H1 (cell line): ENCODE measurements at regions not wholly inside any gene's neighbourhood (a gene's known extent, or its start where the extent isn't known, plus 50 kb on each side); places are given as distances from the start of the nearest gene placed in this dataset.

ENCODE experiments used
- CTCF ChIA-PET: fragments of 300-600 bp; sonication (Branson Sonifier 250); formaldehyde crosslinking; loops from one replicate; lab custom pipeline; 2021; ENCODE audit not compliant: partially characterized antibody; lab: Charles Lee
- POLR2A ChIA-PET: fragments of 300-600 bp; sonication (Branson Sonifier 250); formaldehyde crosslinking; loops from one replicate; lab custom pipeline; 2021; ENCODE audit warnings: inconsistent platforms; ENCODE audit not compliant: partially characterized antibody; lab: Charles Lee
- DNase-seq, 2 experiments: peaks; one replicate each; pipeline versions ENCODE4 v3.0.0 to v3.0.0-alpha.2; 2010 to 2022; ENCODE audit warnings: low spot score in 2 of 2, low read depth in 1 of 2, mixed read lengths in 1 of 2
- FAIRE-seq: peaks from 2 replicates; lab custom pipeline; 2011; peaks lifted over from hg19 to GRCh38; lab: Jason Lieb, UNC
- H2AFZ ChIP-seq: 2 replicates; pipeline ENCODE4 v1.8.1; 2012; ENCODE audit warnings: low read length, inconsistent platforms
- H2AK5ac ChIP-seq: 2 replicates; pipeline ENCODE4 v1.6.1; 2013; ENCODE audit warnings: low read depth, low read length
- H2BK120ac ChIP-seq: replicated peaks from 2 replicates; pipeline ENCODE3; 2013; ENCODE audit warnings: low read depth, low read length, inconsistent platforms
- H2BK12ac ChIP-seq: 2 replicates; pipeline ENCODE4 v1.6.1; 2013; ENCODE audit warnings: low read depth, low read length
- H2BK15ac ChIP-seq: 2 replicates; pipeline ENCODE4 v1.6.1; 2013; ENCODE audit warnings: low read length
- H2BK20ac ChIP-seq: 2 replicates; pipeline ENCODE4 v1.6.1; 2013; ENCODE audit warnings: low read length
- H2BK5ac ChIP-seq: 2 replicates; pipeline ENCODE4 v1.6.1; 2013; ENCODE audit warnings: low read depth, low read length
- H3K14ac ChIP-seq: 2 replicates; pipeline ENCODE4 v1.6.1; 2013; ENCODE audit warnings: inconsistent platforms; ENCODE audit not compliant: insufficient read length
- H3K18ac ChIP-seq: 2 replicates; pipeline ENCODE4 v1.6.1; 2013; ENCODE audit warnings: low read length; ENCODE audit errors: extremely low read depth
- H3K23ac ChIP-seq: 2 replicates; pipeline ENCODE4 v1.6.1; 2013; ENCODE audit warnings: inconsistent platforms; ENCODE audit not compliant: insufficient read length
- H3K23me2 ChIP-seq: 2 replicates; pipeline ENCODE4 v1.6.1; 2013; ENCODE audit warnings: low read depth, low read length
- H3K27ac ChIP-seq: 2 replicates; pipeline ENCODE4 v1.6.1; 2011; ENCODE audit warnings: low read depth, low read length, inconsistent platforms
- H3K27me3 ChIP-seq, 4 experiments: replicated peaks in 1 of 4; 1 replicate in 1 of 4; 2 replicates in 3 of 4; pipeline versions ENCODE4 v1.6.1 to v1.8.1; 2011 to 2013; ENCODE audit warnings: low read length in 3 of 4, mild to moderate bottlenecking in 3 of 4, inconsistent platforms in 2 of 4, mixed read lengths in 2 of 4, moderate library complexity in 1 of 4; ENCODE audit not compliant: control insufficient read depth in 3 of 4, insufficient read depth in 3 of 4; ENCODE audit errors: extremely low read depth in 1 of 4
- H3K36me3 ChIP-seq, 4 experiments: 2 replicates each; pipeline versions ENCODE4 v1.6.1 to v1.8.1; 2011 to 2013; ENCODE audit warnings: mild to moderate bottlenecking in 4 of 4, low read length in 3 of 4, moderate library complexity in 2 of 4, control low read depth in 1 of 4, inconsistent platforms in 1 of 4; ENCODE audit not compliant: insufficient read depth in 4 of 4, control insufficient read depth in 2 of 4
- H3K4ac ChIP-seq: replicated peaks from 2 replicates; pipeline ENCODE3; 2013; ENCODE audit warnings: low read length, low read depth, mixed read lengths, inconsistent platforms; ENCODE audit not compliant: insufficient read length
- H3K4me1 ChIP-seq, 4 experiments: replicated peaks in 1 of 4; 1 replicate in 1 of 4; 2 replicates in 3 of 4; pipeline versions ENCODE4 v1.6.1 to v1.8.1; 2011 to 2013; ENCODE audit warnings: low read length in 3 of 4, inconsistent platforms in 2 of 4, mixed read lengths in 1 of 4; ENCODE audit not compliant: insufficient read depth in 4 of 4, control insufficient read depth in 3 of 4
- H3K4me2 ChIP-seq, 2 experiments: 2 replicates each; pipeline versions ENCODE4 v1.6.1 to v1.8.1; 2011 to 2013; ENCODE audit warnings: low read depth in 2 of 2, low read length in 2 of 2, control low read depth in 1 of 2, inconsistent platforms in 1 of 2, mild to moderate bottlenecking in 1 of 2; ENCODE audit not compliant: insufficient read depth in 1 of 2
- H3K4me3 ChIP-seq, 4 experiments: fragments of 200-600, 300-600 bp in 1 of 4; sonication (generic), shearing (Covaris generic), sonication (Bioruptor Twin) in 1 of 4; 2 replicates each; pipeline versions ENCODE4 v1.5.1 to v1.8.1; 2011 to 2016; ENCODE audit warnings: low read length in 4 of 4, low read depth in 3 of 4, control low read depth in 2 of 4, inconsistent platforms in 2 of 4, mild to moderate bottlenecking in 2 of 4, mixed read lengths in 1 of 4, moderate library complexity in 1 of 4; ENCODE audit not compliant: insufficient read depth in 2 of 4; ENCODE audit errors: extremely low read depth in 1 of 4
- H3K56ac ChIP-seq: replicated peaks from 2 replicates; pipeline ENCODE3; 2013; ENCODE audit warnings: low read depth, mild to moderate bottlenecking, mixed read lengths, low read length, inconsistent platforms; ENCODE audit not compliant: insufficient read length
- H3K79me1 ChIP-seq: 2 replicates; pipeline ENCODE4 v1.6.1; 2013; ENCODE audit warnings: low read depth, low read length, control low read depth
- H3K79me2 ChIP-seq, 2 experiments: 2 replicates each; pipeline versions ENCODE4 v1.6.1 to v1.8.1; 2012 to 2013; ENCODE audit warnings: low read length in 2 of 2, mild to moderate bottlenecking in 2 of 2, inconsistent platforms in 1 of 2; ENCODE audit not compliant: insufficient read depth in 2 of 2, control insufficient read depth in 1 of 2
- H3K9ac ChIP-seq, 4 experiments: replicated peaks in 1 of 4; 1 replicate in 1 of 4; 2 replicates in 3 of 4; pipeline versions ENCODE4 v1.6.1 to v1.8.1; 2011 to 2013; ENCODE audit warnings: low read depth in 3 of 4, low read length in 3 of 4, control low read depth in 2 of 4, mild to moderate bottlenecking in 2 of 4, moderate library complexity in 2 of 4, inconsistent platforms in 1 of 4; ENCODE audit errors: extremely low read depth in 1 of 4
- H3K9me3 ChIP-seq, 2 experiments: 2 replicates each; pipeline versions ENCODE4 v1.6.1 to v1.8.1; 2012 to 2013; ENCODE audit warnings: mild to moderate bottlenecking in 2 of 2, moderate library complexity in 2 of 2, control low read depth in 1 of 2, inconsistent platforms in 1 of 2, low read depth in 1 of 2, low read length in 1 of 2, mixed read lengths in 1 of 2; ENCODE audit not compliant: insufficient read depth in 2 of 2
- H4K20me1 ChIP-seq, 2 experiments: replicated peaks in 1 of 2; 2 replicates each; pipeline versions ENCODE3 to v1.8.1; 2011 to 2013; ENCODE audit warnings: inconsistent platforms in 2 of 2, low read length in 2 of 2, mild to moderate bottlenecking in 1 of 2; ENCODE audit not compliant: insufficient read depth in 2 of 2, control insufficient read depth in 1 of 2
- H4K5ac ChIP-seq: 2 replicates; pipeline ENCODE4 v1.6.1; 2013; ENCODE audit warnings: low read length, low read depth, mixed read lengths, inconsistent platforms; ENCODE audit not compliant: insufficient read length
- H4K8ac ChIP-seq: 2 replicates; pipeline ENCODE4 v1.8.0; 2013; ENCODE audit warnings: mild to moderate bottlenecking, moderate library complexity, low read length, inconsistent platforms; ENCODE audit not compliant: insufficient read depth; ENCODE audit errors: extremely low read depth
- H4K91ac ChIP-seq: replicated peaks from 2 replicates; pipeline ENCODE3; 2013; ENCODE audit warnings: low read length, mixed read lengths, inconsistent platforms; ENCODE audit not compliant: insufficient read length
- CHD1 ChIP-seq: IDR thresholded peaks from 2 replicates; pipeline ENCODE4 v1.6.1; 2012; ENCODE audit warnings: low read depth, low read length, improper control_type of control experiment
- CTBP2 ChIP-seq: IDR thresholded peaks from 2 replicates; pipeline ENCODE4 v1.7.0; 2011; ENCODE audit warnings: borderline replicate concordance, mild to moderate bottlenecking, moderate library complexity, mixed read lengths, low read length; ENCODE audit not compliant: insufficient read depth, insufficient read length
- EGR1 ChIP-seq: IDR thresholded peaks from 2 replicates; pipeline ENCODE4 v1.6.1; 2011; ENCODE audit warnings: low read depth, low read length, borderline replicate concordance
- GTF2F1 ChIP-seq: IDR thresholded peaks from 2 replicates; pipeline ENCODE4 v1.6.1; 2012; ENCODE audit warnings: low read depth, low read length, improper control_type of control experiment, borderline replicate concordance
- RFX5 ChIP-seq: IDR thresholded peaks from 2 replicates; pipeline ENCODE4 v1.6.1; 2011; ENCODE audit warnings: low read depth, low read length, improper control_type of control experiment, borderline replicate concordance
- SIRT6 ChIP-seq: IDR thresholded peaks from one replicate; pipeline ENCODE4 v1.7.1; 2012; ENCODE audit warnings: low read length, inconsistent platforms
- SUZ12 ChIP-seq: fragments of 200-600 bp; sonication (generic); IDR thresholded peaks from 2 replicates; pipeline ENCODE4 v1.6.1; 2012; ENCODE audit warnings: mild to moderate bottlenecking, inconsistent platforms, low read length, moderate library complexity, mixed read lengths
- YY1 ChIP-seq: IDR thresholded peaks from 2 replicates; pipeline ENCODE4 v1.6.1; 2011; ENCODE audit warnings: low read depth, mild to moderate bottlenecking, low read length
- WGBS, 2 experiments: shearing (Covaris generic) in 1 of 2; methylation state at CpG; one replicate each; pipeline versions ENCODE4 v1.1.6 to v1.1.7; 2013 to 2015; ENCODE audit warnings: low lambda C conversion rate in 2 of 2, mixed read lengths in 2 of 2, inconsistent platforms in 1 of 2, low coverage in 1 of 2, missing lambda C conversion rate in 1 of 2; ENCODE audit not compliant: insufficient replicate concordance in 2 of 2, insufficient coverage in 1 of 2, insufficient read length in 1 of 2; ENCODE audit errors: extremely low coverage in 1 of 2, missing lambda C conversion rate in 1 of 2; 5-methylcytosine and 5-hydroxymethylcytosine counted together

DNA sequence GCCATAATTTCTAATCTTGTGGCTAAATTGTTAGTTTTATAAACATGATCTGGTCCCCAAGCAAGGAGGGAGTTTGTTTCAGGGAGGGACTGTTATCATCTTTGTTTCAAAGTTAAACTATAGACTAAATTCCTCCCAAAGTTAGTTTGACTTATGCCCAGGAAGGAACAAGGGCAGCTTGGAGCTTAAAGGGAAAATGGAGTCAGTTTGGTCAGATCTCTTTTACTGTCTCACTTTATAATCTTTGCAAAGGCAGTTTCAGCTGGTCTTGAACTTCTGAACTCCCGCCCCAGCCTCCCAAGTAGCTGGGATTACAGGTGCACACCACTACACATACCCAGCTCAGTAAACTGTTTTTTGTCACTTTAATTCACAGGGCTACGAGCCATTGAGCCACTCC lies 214.7 kb downstream of the ZNF674 start:
- DNase-seq (no peak), FAIRE-seq (no peak)
- Histone ChIP-seq H3K4ac (no peak overlapping the region), H4K8ac (no peak overlapping the region), H3K36me3 (no peaks in the 10 kb centered on the region), H3K9me3 (no peaks in the 10 kb centered on the region), H2BK5ac (no peak overlapping the region), H3K4me2 (no peak overlapping the region), H3K79me2 (no peaks in the 10 kb centered on the region), H2BK120ac (no peak overlapping the region), H3K14ac (no peak overlapping the region), H3K18ac (no peak overlapping the region), H3K27ac (no peak overlapping the region), H2BK20ac (no peak overlapping the region), H3K56ac (no peak overlapping the region), H2BK15ac (no peak overlapping the region), H2AK5ac (no peak overlapping the region), H3K9ac (no peak overlapping the region), H3K4me1 (peaks cover 2 to 9% (median 5%) of the 10 kb centered on the region in 4 experiments; a peak in 6 of 7 replicates), H3K27me3 (no peaks in the 10 kb centered on the region), H3K23me2 (no peaks in the 10 kb centered on the region), H3K4me3 (no peak overlapping the region), H3K79me1 (no peaks in the 10 kb centered on the region), H2BK12ac (no peak overlapping the region), H2AFZ (no peak overlapping the region), H4K20me1 (no peaks in the 10 kb centered on the region), H3K23ac (no peak overlapping the region), H4K5ac (no peak overlapping the region), H4K91ac (no peak overlapping the region)
- ChIA-PET CTCF (interaction anchor here (1.4 kb wide), 1 partner anchor 46 kb away, joined by 4 read pairs; no protein-coding TSS in a partner anchor), POLR2A (no interaction called here)
- TF ChIP-seq GTF2F1 (no peak), EGR1 (no peak), YY1 (no peak), RFX5 (no peak), CTBP2 (no peak), SIRT6 (no peak), SUZ12 (no peak), CHD1 (no peak)
- WGBS, 2 experiments: 85% methylated on average over 2 of the region's 2 CpGs; no CpG with 5 or more reads in 1 of the 2 experiments
